ENCODE measurements at regions not wholly inside any gene's neighbourhood (a gene's known extent, or its start where the extent isn't known, plus 50 kb on each side); places are given as distances from the start of the nearest gene placed in this dataset.

DNA sequence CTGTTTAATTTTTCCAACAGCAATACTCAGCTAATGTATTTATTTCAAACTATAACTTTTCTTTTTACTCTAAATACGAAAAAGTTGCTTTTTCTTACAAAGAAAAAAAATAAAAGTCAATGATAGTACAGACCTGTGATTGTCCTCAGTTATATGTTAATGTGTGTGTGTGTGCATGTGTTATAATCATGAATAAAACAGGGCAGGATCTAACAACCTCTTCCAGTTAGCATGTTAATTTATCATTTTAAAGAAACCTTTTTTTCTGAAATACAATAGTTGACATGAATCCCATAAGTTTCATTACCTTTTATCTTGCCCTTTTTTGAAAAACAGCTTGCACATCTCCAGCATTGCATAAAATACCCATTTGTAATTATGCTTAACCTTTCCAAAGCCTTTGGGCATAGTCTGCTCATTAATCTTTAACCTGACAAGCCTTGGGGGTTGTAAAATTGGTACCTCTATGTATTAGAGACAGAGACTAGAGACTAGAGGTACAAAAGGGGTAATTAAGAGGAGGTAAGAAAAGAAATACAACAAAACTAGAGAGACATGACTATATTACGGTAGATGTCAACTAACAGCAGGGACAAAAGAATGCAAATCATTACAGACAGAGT, 828.1 kb downstream of the OLFM4 start:
- DNase-seq (no peak), ATAC-seq (no peak)
- Histone ChIP-seq H3K4me1 (no peaks in the 10 kb centered on the region), H3K27ac (no peak overlapping the region), H3K9me3 (no peaks in the 10 kb centered on the region), H3K27me3 (no peaks in the 10 kb centered on the region), H3K36me3 (no peaks in the 10 kb centered on the region), H3K4me3 (no peak overlapping the region)
- WGBS, 4 donors: 62 to 73% (median 70%) methylated on average over 2 of the region's 2 CpGs
- intact Hi-C loops (cut with DNase I): no loop called here
- TF ChIP-seq CTCF (IDR thresholded peaks at IDR 0.05): no peak
- TF ChIP-seq POLR2A (IDR thresholded peaks at IDR 0.05): no peak

DNA sequence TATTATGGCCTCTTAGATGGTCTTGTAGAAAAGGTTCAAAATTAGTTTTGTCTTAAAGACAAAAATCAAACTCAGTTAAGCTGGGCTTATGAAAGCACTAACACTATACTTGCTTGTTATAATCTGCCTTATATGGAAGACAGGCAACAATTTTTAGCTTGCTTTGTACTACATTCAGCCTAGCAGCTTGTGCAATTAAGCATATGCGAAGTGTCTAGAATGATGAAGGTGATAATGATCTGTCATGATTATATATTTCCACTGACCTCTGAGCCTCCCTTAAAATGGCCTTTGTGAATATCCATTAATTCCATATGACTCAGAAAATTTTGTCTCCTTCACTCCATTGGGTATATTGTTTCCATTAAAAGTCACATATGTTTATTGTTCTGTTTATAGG, 834.9 kb downstream of the OLFM4 start:
- no peak for DNase-seq
- TF ChIP-seq POLR2A (IDR thresholded peaks at IDR 0.05) (no peak), CTCF (IDR thresholded peaks at IDR 0.05) (no peak)
- Histone ChIP-seq H3K27me3 (no peaks in the 10 kb centered on the region), H3K36me3 (no peaks in the 10 kb centered on the region), H3K27ac (no peak overlapping the region), H3K4me3 (no peak overlapping the region), H3K9me3 (no peaks in the 10 kb centered on the region), H3K4me1 (no peaks in the 10 kb centered on the region)
- intact Hi-C loops (cut with DNase I): no loop called here
- 76 to 93% (median 85%) methylated on average over 1 of the region's 1 CpG for WGBS, 4 donors
- no peak for ATAC-seq

DNA sequence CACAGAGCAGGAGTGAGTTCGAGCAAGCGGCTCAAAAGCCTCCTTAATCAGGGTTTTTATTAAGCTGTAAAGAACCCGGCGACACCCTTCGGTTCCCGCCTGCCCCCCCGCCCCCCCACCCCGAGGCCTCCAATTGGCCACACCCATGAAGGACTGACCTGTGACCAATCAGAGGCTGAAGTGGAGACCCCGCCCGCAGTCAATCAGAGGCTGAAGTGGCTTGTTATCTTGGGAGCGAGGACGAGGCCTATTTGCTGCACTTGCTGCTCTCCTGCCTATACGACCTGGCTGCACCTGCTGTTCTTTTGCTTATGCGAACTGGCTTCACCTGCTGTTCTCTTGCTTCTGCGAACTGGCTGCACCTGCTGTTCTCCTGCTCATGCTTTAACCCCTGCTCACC, 844.9 kb downstream of the OLFM4 start:
- Histone ChIP-seq H3K9me3 (no peaks in the 10 kb centered on the region), H3K4me3 (no peak overlapping the region), H3K36me3 (no peaks in the 10 kb centered on the region), H3K27ac (no peak overlapping the region), H3K4me1 (no peaks in the 10 kb centered on the region), H3K27me3 (no peaks in the 10 kb centered on the region)
- WGBS, 4 donors: 78 to 86% (median 84%) methylated on average over 14 to 15 of the region's 15 CpGs
- DNase-seq (no peak), ATAC-seq (no peak)
- intact Hi-C loops (cut with DNase I): no loop called here
- no peak for TF ChIP-seq CTCF (IDR thresholded peaks at IDR 0.05)
- TF ChIP-seq POLR2A (IDR thresholded peaks at IDR 0.05): no peak

DNA sequence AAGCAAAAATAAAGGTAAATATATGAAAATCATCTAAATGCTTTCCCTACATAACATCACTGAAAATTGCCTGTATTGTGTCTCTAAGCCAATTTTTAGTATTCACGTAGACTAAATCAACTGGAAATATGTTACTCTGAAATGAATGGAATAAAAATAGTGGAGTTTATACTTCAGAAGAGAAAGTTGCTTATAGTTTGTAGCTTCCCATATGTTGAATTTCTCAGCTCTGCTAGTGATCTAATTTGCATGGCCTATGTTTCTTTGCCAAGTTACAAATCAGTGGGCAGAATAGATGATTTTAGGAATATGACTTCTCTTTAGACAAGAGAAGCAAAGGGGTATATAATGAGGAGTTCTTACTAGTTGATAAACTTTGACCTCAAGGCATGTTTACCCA, 850.2 kb downstream of the OLFM4 start:
- H3K4me1 ChIP-seq: no peaks in the 10 kb centered on the region
- H3K36me3 ChIP-seq: no peaks in the 10 kb centered on the region
- H3K27ac ChIP-seq: no peak overlapping the region
- WGBS, 4 donors: 73 to 82% (median 79%) methylated on average over 1 of the region's 1 CpG
- H3K4me3 ChIP-seq: no peak overlapping the region
- no peak for TF ChIP-seq CTCF (IDR thresholded peaks at IDR 0.05)
- no peak for TF ChIP-seq POLR2A (IDR thresholded peaks at IDR 0.05)
- ATAC-seq: no peak
- intact Hi-C loops (cut with DNase I): no loop called here
- H3K27me3 ChIP-seq: no peaks in the 10 kb centered on the region
- peaks cover 0 to 16% (median 0%) of the 10 kb centered on the region in 12 donors for H3K9me3 ChIP-seq
- DNase-seq: no peak
